ENCODE measurements at regions not wholly inside any gene's neighbourhood (a gene's known extent, or its start where the extent isn't known, plus 50 kb on each side); places are given as distances from the start of the nearest gene placed in this dataset.

GRCh38 chr6:9612489-9612888, 802.4 kb downstream of the TFAP2A start:
- Histone ChIP-seq H3K9me2 (ENCODE audit: insufficient read depth) (no peaks in the 10 kb centered on the region), H3K9ac (ENCODE audit: low read length) (no peak overlapping the region), H3K9me3 (ENCODE audit: control insufficient read depth in 1 of 2, insufficient read depth in 1 of 2, low read depth in 1 of 2, low read length in 2 of 2) (no peaks in the 10 kb centered on the region), H2AFZ (ENCODE audit: low read depth, low read length, poor library complexity, severe bottlenecking) (no peak overlapping the region), H3K79me2 (ENCODE audit: insufficient read depth, low read length) (no peaks in the 10 kb centered on the region), H3K27ac (ENCODE audit: low read depth, low read length) (no peak overlapping the region), H3K4me3 (replicated peaks in 1 of 2; ENCODE audit: low read depth in 1 of 2, low read length in 2 of 2) (no peak overlapping the region), H3K4me1 (ENCODE audit: control insufficient read depth in 1 of 2, insufficient read depth in 2 of 2, low read length in 2 of 2) (no peaks in the 10 kb centered on the region), H3K36me3 (ENCODE audit: control insufficient read depth in 1 of 2, insufficient read depth in 2 of 2, low read length in 2 of 2) (no peaks in the 10 kb centered on the region), H4K20me1 (ENCODE audit: insufficient read depth) (no peaks in the 10 kb centered on the region), H3K27me3 (ENCODE audit: insufficient read depth, low read length) (no peaks in the 10 kb centered on the region), H3K4me2 (ENCODE audit: low read length) (no peak overlapping the region)
- no peak for TF ChIP-seq ELF1 (IDR thresholded peaks at IDR 0.05; ENCODE audit: borderline replicate concordance, low read depth)
- no peak for TF ChIP-seq REST (IDR thresholded peaks at IDR 0.05; ENCODE audit: low read depth)
- no peak for TF ChIP-seq FOSL1 (IDR thresholded peaks at IDR 0.05; ENCODE audit: low read depth)
- TF ChIP-seq ZBTB33 (IDR thresholded peaks at IDR 0.05; ENCODE audit: extremely low read depth, insufficient replicate concordance, low read length) = no peak
- no peak for TF ChIP-seq POLR2A (IDR thresholded peaks at IDR 0.05; ENCODE audit: borderline replicate concordance, extremely low read depth, insufficient read depth, insufficient read length)
- TF ChIP-seq EGR1 (IDR thresholded peaks at IDR 0.05; ENCODE audit: low read depth) = no peak
- no peak for TF ChIP-seq CTCF (IDR thresholded peaks at IDR 0.05 in 2 of 3, conservative IDR thresholded peaks at IDR 0.05 in 1 of 3; ENCODE audit: borderline replicate concordance in 1 of 3, insufficient read depth in 1 of 3, low read depth in 2 of 3, low read length in 2 of 3)
- no peak for TF ChIP-seq MAX (IDR thresholded peaks at IDR 0.05)
- TF ChIP-seq ZNF274 (IDR thresholded peaks at IDR 0.05; ENCODE audit: low read depth, low read length) = no peak
- no peak for TF ChIP-seq YY1 (IDR thresholded peaks at IDR 0.05; ENCODE audit: extremely low read depth, insufficient replicate concordance, low read depth, low read length)
- no peak for TF ChIP-seq CBX3 (IDR thresholded peaks at IDR 0.05; ENCODE audit: low read depth)
- no peak for TF ChIP-seq RAD21 (IDR thresholded peaks at IDR 0.05; ENCODE audit: low read depth)
- no peak for TF ChIP-seq SIN3A (IDR thresholded peaks at IDR 0.05; ENCODE audit: low read depth)
- no peak for TF ChIP-seq POLR2AphosphoS5 (IDR thresholded peaks at IDR 0.05; ENCODE audit: low read depth, low read length)
- no peak for TF ChIP-seq EZH2 (IDR thresholded peaks at IDR 0.05)
- TF ChIP-seq ZFX (IDR thresholded peaks at IDR 0.05) = no peak
- ChIA-PET POLR2A (no interaction called here), RAD21 (ENCODE audit: low non-redundant PET in 1 of 2, low total read pairs in 2 of 2, uncharacterized antibody in 2 of 2, unreplicated experiment in 2 of 2) (no interaction called here), CTCF (no interaction called here)
- DNase-seq (ENCODE audit: low read depth, low spot score) (no peak), ATAC-seq (no peak)
- intact Hi-C loops (cut with micrococcal nuclease) = no loop called here
- no TSS peak for BruUV-seq (replicated peaks)
